Epidermal melanocyte (primary cell): ENCODE measurements at regions not wholly inside any gene's neighbourhood (a gene's known extent, or its start where the extent isn't known, plus 50 kb on each side); places are given as distances from the start of the nearest gene placed in this dataset.
"Not testable (repeated sequence)": the region's sequence is repeated elsewhere in the genome, so short reads cannot be mapped to it uniquely, and the experiment has no call there.

Source experiments
- DNase-seq: peaks from one replicate; pipeline ENCODE4 v3.0.0; 2011; ENCODE audit warnings: low spot score; ENCODE audit not compliant: insufficient read length

DNA sequence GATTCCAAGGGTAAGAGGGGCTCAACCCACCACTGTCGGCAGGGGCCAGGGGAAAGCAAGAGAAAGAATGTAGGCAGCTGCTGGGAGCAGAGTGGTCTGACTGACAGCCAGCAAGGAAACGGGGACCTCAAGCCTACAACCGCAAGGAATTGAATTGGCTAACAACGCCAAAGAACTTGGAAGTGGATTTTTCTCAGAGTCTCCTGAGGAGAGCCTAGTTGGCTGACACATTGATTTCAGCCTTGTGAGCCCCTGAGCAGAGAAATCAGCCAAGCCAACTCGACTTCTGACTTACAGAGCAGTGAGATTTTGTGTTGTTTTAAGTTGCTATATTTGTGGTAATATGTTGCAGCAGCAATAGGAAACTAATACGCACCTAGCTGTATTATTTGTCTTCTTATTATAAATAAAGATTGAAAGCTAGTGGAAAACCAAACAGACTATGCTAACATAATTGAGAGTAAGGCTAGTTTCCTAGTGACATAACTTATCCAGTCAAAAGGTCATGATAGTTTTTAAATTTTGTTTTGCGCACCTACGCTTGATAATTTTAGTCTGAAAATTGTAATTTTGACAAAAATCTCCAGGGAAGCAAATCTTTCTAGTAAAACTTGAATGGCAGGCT lies 145.8 kb upstream of the HCCS start:
- no peak for DNase-seq

- no peak for DNase-seq
These were observed 145.1 kb upstream of the HCCS start for GRCh38 chrX:10966057-10966456.

DNA sequence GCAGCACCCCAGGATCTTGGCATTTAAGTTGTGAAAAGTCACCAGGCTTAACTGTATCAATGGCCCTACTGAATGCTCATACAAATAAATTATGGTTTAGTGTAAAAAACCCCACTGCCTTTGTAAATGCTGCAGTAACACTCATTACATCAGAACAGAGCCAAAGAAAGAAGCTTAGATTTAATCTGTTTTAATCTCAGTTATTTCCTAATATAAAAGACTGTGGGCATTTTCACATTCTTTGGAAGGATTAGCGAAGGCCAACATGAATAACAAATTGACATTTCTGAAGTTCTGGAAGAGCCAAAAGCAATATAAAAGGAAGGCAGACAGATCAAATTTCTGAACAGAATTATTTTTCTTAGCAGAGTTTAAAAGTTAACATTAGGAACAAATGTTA lies 140.0 kb upstream of the HCCS start:
- no peak for DNase-seq

DNA sequence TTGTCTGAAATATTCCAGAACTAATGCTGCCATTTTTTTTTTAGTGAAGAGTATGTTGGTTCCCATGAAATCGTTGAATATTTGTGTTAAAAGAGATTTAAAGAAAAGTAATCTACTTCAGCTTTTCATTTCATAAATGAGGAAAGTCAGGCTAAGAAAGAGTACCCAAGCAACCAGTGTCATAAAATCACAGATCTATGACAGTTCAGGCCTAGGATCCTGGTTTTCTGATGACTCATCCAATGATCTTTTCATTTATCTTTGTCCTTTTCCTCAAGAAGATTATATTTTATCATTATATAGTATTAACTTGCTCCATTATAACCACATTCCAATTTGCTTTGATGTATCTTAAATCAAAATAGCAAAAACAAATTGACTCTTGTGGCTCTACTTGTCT lies 139.4 kb upstream of the HCCS start:
- no peak for DNase-seq

DNA sequence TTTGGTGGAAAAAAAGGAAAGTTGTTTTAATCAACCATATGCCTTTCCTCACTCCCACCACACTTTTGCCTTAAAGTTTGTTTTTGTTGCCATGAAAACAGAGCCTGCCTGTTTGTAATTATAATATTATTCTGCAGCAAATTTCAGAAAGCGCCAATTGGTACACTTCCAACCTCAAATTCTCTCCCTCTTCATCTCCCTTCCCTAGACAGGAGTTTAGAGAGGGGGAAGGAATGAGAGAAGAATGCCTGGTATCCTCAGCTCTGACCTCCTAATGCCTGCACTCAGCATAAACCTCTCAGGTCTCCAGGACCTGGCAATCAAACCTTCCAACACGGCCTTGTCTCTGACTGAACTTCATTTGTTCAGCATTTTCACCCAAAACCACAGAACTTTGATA lies 138.4 kb upstream of the HCCS start:
- DNase-seq = no peak

- DNase-seq = no peak
These were observed 136.2 kb upstream of the HCCS start for GRCh38 chrX:10974920-10975319.

DNA sequence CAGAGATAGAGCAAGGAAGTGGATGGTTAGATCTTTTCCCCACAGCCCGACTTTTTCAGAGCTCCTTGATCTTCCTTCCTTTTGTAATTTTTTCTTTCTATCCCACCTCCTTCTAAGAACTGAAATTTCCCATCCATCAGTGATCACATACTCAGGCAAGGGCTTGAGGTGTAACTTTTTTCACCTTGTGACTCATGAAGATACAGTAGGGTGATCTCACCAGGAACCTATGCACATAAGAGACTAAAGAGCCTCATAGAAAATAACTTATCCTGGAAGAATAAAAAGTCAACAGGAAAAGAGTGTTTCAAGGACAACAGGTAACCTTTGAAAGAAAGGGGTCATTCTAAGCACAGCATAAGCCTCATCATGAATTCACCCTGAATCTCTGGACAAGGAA lies 131.2 kb upstream of the HCCS start:
- no peak for DNase-seq

DNA sequence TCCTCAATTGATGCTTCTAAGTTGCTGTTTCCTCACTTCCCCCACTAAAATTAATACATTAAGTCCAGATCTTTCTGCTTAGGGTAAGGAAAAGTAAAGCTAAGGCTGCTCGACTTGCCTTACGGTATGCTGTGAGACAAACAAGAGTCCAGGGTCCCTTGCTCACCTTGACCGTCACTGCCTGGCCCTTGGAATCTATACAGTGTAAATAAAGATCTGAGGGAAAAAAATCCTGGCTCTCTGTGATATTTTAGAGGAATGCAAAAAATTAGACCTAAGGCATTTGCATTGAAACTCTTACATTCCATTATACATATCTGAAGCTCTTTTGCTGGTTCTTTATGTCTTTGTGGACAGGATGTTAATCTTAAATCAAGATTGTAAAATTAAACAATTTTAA lies 129.6 kb upstream of the HCCS start:
- no peak for DNase-seq

- DNase-seq = no peak
These were observed 127.6 kb upstream of the HCCS start for GRCh38 chrX:10983526-10983925.

GRCh38 chrX:10984213-10984612 lies 126.9 kb upstream of the HCCS start:
- no peak for DNase-seq

DNA sequence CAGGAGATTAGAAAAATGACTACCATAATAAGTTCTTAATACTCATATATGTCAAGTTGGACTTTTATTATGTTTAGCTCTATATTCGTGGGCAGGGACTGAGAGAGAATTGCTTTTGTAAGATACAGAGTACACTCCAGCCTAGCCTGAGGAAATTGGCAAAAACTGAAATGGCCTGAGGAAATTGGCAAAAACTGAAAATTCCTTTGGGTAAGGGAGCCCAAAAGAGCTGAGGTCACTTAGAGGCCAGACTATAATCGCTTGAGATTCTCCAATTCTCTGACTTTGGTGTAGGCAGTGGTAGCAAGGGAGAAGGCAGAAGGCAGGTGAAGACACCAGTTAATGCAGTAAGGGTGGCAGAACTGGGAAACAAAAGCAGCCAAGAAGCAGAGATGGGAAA lies 124.5 kb upstream of the HCCS start:
- DNase-seq = no peak

DNA sequence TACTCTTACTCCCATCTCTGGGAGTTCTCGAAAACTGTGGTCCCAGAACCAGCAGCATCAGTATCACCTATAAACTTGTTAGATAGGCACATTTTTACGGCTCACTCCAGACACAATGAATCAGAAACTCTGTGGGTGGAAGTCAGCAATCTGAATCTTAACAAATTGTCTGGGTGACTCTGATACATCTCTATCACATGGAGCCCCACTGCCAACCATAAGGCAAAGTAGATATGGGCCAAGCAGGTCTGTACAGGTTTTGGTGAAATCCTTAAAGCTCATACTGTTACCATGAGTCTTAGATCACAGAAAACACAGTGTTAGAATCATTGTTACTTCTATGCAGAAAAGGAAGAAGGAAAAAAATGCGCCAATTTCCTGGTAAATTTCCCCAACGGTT lies 122.5 kb upstream of the HCCS start:
- no peak for DNase-seq

- no peak for DNase-seq
These were observed 121.7 kb upstream of the HCCS start for GRCh38 chrX:10989386-10989785.

DNA sequence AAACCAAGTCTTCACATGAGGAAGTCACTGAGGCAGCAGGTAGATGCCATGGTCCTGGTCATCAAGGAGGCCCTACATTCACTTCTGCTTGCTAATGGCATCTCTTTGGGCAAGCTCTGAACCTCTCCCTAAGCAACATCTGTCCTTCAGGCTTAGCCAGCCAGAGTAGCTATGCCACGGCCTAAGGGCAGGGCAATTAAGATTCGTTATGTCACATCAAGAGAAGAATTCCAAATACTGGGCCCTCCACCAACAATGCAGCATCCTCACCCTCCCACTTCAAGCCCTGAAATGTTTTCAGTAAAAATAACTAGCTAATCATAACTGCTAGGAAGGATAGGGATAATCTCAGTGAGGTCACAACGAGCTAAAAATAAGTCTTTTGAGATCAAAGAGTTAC lies 120.7 kb upstream of the HCCS start:
- no peak for DNase-seq

- no peak for DNase-seq
These were observed 120.2 kb upstream of the HCCS start for GRCh38 chrX:10990976-10991375.

- no peak for DNase-seq
These were observed 119.0 kb upstream of the HCCS start for GRCh38 chrX:10992110-10992509.

DNA sequence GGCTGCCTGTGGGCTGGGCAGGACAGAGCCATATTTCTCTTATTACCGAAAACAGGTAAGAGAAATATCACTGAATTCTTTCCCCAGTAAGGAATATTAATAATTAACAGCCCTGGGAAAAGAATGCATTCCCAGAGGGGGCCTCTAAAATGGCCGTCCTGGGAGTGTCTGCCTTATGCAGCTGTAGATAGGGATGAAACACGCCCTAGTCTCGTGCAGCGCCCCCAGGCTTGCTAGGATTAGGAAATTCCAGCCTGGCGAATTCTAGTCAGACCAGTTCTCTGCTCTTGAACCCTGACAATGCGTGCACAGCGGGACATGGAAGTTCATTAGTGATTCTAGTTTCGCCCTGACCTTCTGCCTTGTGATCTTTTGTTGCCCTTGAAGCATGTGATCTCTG lies 104.1 kb upstream of the HCCS start:
- not testable (repeated sequence) for DNase-seq

DNA sequence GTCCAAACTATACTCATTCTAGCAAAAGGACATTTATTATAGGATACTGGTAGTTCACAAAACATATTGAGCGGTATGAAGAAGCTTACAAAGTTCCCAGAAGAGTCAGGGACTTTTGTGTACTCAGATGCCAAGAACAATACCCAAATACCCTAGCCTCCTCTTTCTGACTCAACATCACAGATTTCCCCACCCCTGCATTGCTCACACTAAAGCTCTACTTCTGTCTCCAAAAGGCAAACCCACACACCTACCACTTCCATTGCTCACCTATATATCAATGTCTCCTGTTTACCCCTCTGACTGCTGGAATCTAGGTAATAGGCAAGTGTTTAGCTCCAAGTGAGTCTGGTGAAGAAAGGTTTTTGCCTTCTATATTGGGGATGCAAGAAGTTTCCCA lies 100.7 kb upstream of the HCCS start:
- no peak for DNase-seq

- DNase-seq = no peak
These were observed 94.4 kb upstream of the HCCS start for GRCh38 chrX:11016728-11017127.

DNA sequence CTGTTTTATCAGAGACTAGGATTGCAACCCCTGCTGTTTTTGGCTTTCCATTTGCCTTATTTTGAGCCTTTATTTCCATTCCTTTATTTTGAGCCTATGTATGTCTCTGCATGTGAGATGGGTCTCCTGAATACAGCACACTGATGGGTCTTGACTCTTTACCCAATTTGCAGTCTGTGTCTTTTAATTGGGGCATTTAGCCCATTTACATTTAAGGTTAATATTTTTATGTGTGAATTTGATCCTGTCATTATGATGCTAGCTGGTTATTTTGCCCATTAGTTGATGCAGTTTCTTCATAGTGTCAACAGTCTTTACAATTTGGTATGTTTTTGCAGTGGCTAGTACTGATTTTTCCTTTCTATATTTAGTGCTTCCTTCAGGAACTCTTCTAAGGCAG lies 88.5 kb upstream of the HCCS start:
- DNase-seq = not testable (repeated sequence)

DNA sequence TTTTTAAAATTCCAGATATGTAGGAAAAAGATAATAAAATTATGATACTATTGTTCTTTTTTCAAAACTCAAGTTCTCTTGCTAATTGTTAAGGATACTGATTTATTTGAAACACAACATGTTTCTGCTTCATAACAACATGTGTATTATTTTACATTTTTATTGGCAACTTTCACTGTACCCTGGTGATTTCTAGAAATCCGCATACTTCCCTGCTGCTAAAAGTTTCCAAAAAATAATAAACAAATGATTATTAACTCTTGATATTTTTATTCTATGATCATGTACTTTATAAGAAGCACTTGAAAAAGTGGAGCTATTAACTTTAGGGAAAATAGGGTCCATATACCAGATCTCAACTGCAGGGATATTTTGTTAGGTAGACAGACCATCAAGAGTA lies 71.2 kb upstream of the HCCS start:
- DNase-seq = no peak

DNA sequence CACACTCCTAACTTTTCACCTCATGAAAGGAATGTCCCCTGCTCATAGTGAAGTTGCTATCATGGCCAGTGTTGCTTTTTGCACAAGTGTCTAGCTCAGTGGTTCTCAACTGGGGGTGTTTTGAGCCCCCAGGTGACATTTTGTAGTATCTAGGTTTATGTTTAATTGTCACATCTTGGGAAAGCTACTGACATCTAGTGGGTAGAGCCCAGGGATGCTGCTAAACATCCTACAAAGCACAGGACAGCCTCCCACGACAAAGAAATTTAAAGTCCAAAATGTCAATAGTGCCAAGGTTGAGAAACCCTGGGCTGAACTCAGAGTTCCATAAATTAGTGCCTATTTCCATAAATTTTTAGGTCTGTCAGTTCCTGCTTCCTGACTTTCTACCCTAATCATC lies 70.7 kb upstream of the HCCS start:
- DNase-seq = no peak

GRCh38 chrX:11040996-11041395 lies 70.1 kb upstream of the HCCS start:
- no peak for DNase-seq

- no peak for DNase-seq
These were observed 61.1 kb upstream of the HCCS start for GRCh38 chrX:11050013-11050412.
